Stomach (tissue), 8 donors: ENCODE measurements at regions not wholly inside any gene's neighbourhood (a gene's known extent, or its start where the extent isn't known, plus 50 kb on each side); places are given as distances from the start of the nearest gene placed in this dataset.

Source experiments
- DNase-seq, 2 donors: peaks; one replicate each; pipeline versions ENCODE4 v3.0.0 to v3.0.0-alpha.2; 2013 to 2019
- H3K27ac ChIP-seq, 5 donors: fragments of 200-600 bp in 4 of 5; sonication (generic) in 4 of 5; one replicate each; pipeline ENCODE4 v1.5.1; 2013 to 2019; ENCODE audit warnings: mild to moderate bottlenecking in 1 of 5, moderate library complexity in 1 of 5
- H3K27me3 ChIP-seq, 3 donors: fragments of 200-600 bp; sonication (generic); one replicate each; pipeline ENCODE4 v1.5.1; 2017 to 2019; ENCODE audit warnings: mixed run types in 1 of 3
- H3K36me3 ChIP-seq, 4 donors: fragments of 200-600 bp; sonication (generic); 1 replicate in 3 of 4; 2 replicates in 1 of 4; pipeline ENCODE4 v1.5.1; 2016 to 2019
- H3K4me1 ChIP-seq, 4 donors: fragments of 200-600 bp; sonication (generic); one replicate each; pipeline ENCODE4 v1.5.1; 2016 to 2019
- H3K4me3 ChIP-seq, 4 donors: fragments of 200-600 bp; sonication (generic) in 3 of 4; one replicate each; pipeline ENCODE4 v1.5.1; 2016 to 2019; ENCODE audit warnings: mild to moderate bottlenecking in 1 of 4
- H3K9me3 ChIP-seq, 4 donors: fragments of 200-600 bp; sonication (generic); one replicate each; pipeline ENCODE4 v1.5.1; 2016 to 2019
- EP300 ChIP-seq: sonication (generic); formaldehyde crosslinking; IDR thresholded peaks from one replicate; pipeline ENCODE4 v1.6.1; 2017; ENCODE audit warnings: antibody characterized with exemption
- POLR2A ChIP-seq, 4 donors: fragments of 450-650 bp; IDR thresholded peaks; one replicate each; pipeline ENCODE4 v1.6.1; 2016; ENCODE audit warnings: antibody characterized with exemption in 4 of 4, control low read depth in 2 of 4, mild to moderate bottlenecking in 1 of 4, moderate library complexity in 1 of 4
- POLR2AphosphoS5 ChIP-seq, 3 donors: sonication (generic); formaldehyde crosslinking; IDR thresholded peaks; one replicate each; pipeline ENCODE4 v1.6.1; 2016; ENCODE audit warnings: antibody characterized with exemption in 3 of 3
- WGBS, 5 donors: extraction: QIAGEN DNeasy Blood & Tissue Kit in 3 of 5; methylation state at CpG; one replicate each; pipeline versions ENCODE4 v1.1.5 to v1.1.7; 2013 to 2018; 5-methylcytosine and 5-hydroxymethylcytosine counted together
- intact Hi-C: fragments of 100-400 bp; cut with DNase I; formaldehyde crosslinking; loops from one replicate; pipeline ENCODE4 v1.15.1; 2023; ENCODE audit warnings: low total_unique reads
- TF ChIP-seq, protein P1 (sequence below), 7 experiments: fragments of 450-650 bp in 4 of 7; fragments of 200-600 bp in 3 of 7; sonication (generic) in 3 of 7; IDR thresholded peaks; one replicate each; pipeline ENCODE4 v1.5.1; 2016 to 2019; ENCODE audit warnings: antibody characterized with exemption in 7 of 7, control low read depth in 2 of 7, mild to moderate bottlenecking in 1 of 7
- donor health status: healthy with polysubstance abuse.
- donor health status: Bipolar disorder and iron deficiency.
- donor health status: healthy.

DNA sequence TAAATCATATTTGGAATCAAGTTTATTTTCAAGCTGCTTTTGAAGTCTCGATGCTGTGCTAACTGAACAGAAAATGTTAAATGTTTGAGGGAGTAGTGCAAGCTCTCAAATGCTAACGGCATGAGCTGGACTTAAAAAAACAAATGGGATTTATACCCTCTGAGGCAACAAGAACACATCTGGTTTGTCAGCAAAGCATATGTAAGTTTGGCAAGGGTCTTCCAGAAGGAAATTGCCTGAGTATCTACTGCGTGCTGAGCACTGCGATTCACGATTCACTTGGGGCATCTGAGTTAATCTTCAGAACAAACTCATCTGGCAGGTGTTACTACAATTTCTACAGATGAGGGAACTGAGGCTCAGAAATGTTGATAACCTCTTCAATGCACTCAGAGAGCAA is 98.4 kb upstream of the C9orf72 start:
- intact Hi-C loops: no loop called here
- Histone ChIP-seq H3K4me1 (peaks cover 0 to 15% (median 0%) of the 10 kb centered on the region in 4 donors), H3K27me3 (no peaks in the 10 kb centered on the region), H3K9me3 (no peaks in the 10 kb centered on the region), H3K4me3 (no peak overlapping the region), H3K27ac (no peak overlapping the region), H3K36me3 (no peaks in the 10 kb centered on the region)
- WGBS, 5 donors: 61 to 73% (median 69%) methylated on average over 5 of the region's 5 CpGs
- TF ChIP-seq, protein P1, sequence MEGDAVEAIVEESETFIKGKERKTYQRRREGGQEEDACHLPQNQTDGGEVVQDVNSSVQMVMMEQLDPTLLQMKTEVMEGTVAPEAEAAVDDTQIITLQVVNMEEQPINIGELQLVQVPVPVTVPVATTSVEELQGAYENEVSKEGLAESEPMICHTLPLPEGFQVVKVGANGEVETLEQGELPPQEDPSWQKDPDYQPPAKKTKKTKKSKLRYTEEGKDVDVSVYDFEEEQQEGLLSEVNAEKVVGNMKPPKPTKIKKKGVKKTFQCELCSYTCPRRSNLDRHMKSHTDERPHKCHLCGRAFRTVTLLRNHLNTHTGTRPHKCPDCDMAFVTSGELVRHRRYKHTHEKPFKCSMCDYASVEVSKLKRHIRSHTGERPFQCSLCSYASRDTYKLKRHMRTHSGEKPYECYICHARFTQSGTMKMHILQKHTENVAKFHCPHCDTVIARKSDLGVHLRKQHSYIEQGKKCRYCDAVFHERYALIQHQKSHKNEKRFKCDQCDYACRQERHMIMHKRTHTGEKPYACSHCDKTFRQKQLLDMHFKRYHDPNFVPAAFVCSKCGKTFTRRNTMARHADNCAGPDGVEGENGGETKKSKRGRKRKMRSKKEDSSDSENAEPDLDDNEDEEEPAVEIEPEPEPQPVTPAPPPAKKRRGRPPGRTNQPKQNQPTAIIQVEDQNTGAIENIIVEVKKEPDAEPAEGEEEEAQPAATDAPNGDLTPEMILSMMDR (IDR thresholded peaks at IDR 0.05): no peak
- TF ChIP-seq POLR2A (IDR thresholded peaks at IDR 0.05) (no peak), POLR2AphosphoS5 (IDR thresholded peaks at IDR 0.05) (no peak), EP300 (no peak)
- no peak for DNase-seq

DNA sequence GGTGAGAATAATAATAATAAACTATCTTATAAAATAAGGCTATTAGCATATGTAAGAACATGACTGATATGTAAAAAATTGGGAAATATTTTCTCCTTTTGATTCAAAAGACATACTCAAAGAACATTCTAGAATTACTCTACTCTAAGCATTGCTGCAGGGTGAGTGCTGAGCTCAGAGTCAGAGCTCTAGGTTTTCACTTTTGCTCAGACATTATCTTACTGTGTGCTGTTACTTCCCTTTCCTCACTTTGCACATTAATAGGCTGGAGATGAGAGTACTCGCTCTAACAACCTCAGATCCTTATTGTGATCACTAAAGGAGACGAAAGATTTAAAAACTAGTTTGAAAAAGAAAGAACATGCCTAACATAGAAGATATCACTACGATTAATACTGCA is 99.4 kb upstream of the C9orf72 start:
- intact Hi-C loops: no loop called here
- Histone ChIP-seq H3K36me3 (no peaks in the 10 kb centered on the region), H3K27me3 (no peaks in the 10 kb centered on the region), H3K4me1 (peaks cover 0 to 15% (median 0%) of the 10 kb centered on the region in 4 donors), H3K27ac (no peak overlapping the region), H3K9me3 (no peaks in the 10 kb centered on the region), H3K4me3 (no peak overlapping the region)
- DNase-seq: no peak
- TF ChIP-seq EP300 (no peak), POLR2AphosphoS5 (IDR thresholded peaks at IDR 0.05) (no peak), POLR2A (IDR thresholded peaks at IDR 0.05) (no peak)
- TF ChIP-seq, protein P1 (IDR thresholded peaks at IDR 0.05): no peak
- WGBS, 5 donors: 76 to 84% (median 78%) methylated on average over 3 of the region's 3 CpGs

DNA sequence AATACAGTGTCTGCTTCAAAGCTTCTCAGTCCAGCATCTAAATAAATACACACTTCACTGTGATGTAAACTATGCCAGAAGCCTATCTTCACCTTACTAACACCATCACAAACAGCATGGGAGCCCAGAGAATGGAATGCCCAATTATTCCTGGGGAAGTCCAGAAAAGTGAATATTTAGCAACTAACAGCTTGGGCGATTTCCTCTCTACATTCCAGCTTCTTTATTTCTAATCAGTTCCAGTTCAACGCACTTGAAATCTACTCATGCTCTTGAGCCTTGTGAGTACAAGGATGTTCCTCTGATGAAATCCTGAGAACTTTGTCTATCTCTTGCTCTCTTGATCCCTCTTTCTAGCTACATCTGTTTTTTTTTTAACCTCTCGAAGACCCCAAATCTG is 100.4 kb upstream of the C9orf72 start:
- intact Hi-C loops: no loop called here
- no peaks in the 10 kb centered on the region for H3K36me3 ChIP-seq

DNA sequence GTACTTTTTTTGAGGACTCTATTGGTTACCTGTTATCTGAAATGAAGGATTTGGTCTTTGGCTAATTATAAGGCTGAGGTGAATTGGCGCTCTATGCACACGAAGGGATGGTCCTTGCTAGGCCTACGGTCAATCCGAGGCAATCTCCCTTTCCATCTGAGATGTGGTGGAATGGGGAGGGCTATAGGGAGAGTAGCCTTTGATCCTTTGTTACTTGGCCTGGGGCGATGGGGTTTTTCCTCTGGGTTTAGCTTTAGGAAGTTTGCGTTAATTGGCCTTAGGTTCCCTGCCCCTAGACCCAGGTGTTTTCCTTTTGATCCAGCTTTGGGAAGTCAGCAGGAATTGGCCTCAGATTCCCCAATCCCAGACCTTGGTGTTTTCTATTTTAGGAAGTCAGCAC is 102.1 kb upstream of the C9orf72 start:
- Histone ChIP-seq H3K27ac (no peak overlapping the region), H3K27me3 (no peaks in the 10 kb centered on the region), H3K36me3 (no peaks in the 10 kb centered on the region), H3K4me1 (peaks cover 0 to 15% (median 0%) of the 10 kb centered on the region in 4 donors), H3K4me3 (no peak overlapping the region), H3K9me3 (no peaks in the 10 kb centered on the region)
- 94 to 96% (median 95%) methylated on average over 6 of the region's 6 CpGs for WGBS, 5 donors
- TF ChIP-seq, protein P1 (IDR thresholded peaks at IDR 0.05): no peak
- TF ChIP-seq EP300 (no peak), POLR2A (IDR thresholded peaks at IDR 0.05) (no peak), POLR2AphosphoS5 (IDR thresholded peaks at IDR 0.05) (no peak)
- no peak for DNase-seq
- intact Hi-C loops: no loop called here

More for the DNA sequence above, 100.4 kb upstream of the C9orf72 start:
- peaks cover 0 to 15% (median 0%) of the 10 kb centered on the region in 4 donors for H3K4me1 ChIP-seq
- H3K4me3 ChIP-seq: no peak overlapping the region
- H3K27me3 ChIP-seq: no peaks in the 10 kb centered on the region
- DNase-seq: no peak
- 72 to 79% (median 75%) methylated on average over 3 of the region's 3 CpGs for WGBS, 5 donors
- no peaks in the 10 kb centered on the region for H3K9me3 ChIP-seq
- TF ChIP-seq POLR2AphosphoS5 (IDR thresholded peaks at IDR 0.05): no peak
- no peak for TF ChIP-seq POLR2A (IDR thresholded peaks at IDR 0.05)
- TF ChIP-seq, protein P1 (IDR thresholded peaks at IDR 0.05): no peak
- TF ChIP-seq EP300: no peak
- H3K27ac ChIP-seq: no peak overlapping the region
